SK-N-SH (cell line): ENCODE measurements at regions not wholly inside any gene's neighbourhood (a gene's known extent, or its start where the extent isn't known, plus 50 kb on each side); places are given as distances from the start of the nearest gene placed in this dataset.

Experiments
- EZH2phosphoT487 ChIP-seq: fragments of 200-600 bp; sonication (generic); IDR thresholded peaks from 2 replicates; pipeline ENCODE4 v1.6.1; 2017; ENCODE audit warnings: low read depth, mixed run types, mild to moderate bottlenecking, antibody characterized with exemption, moderate library complexity, borderline replicate concordance
- GABPA ChIP-seq: IDR thresholded peaks from 2 replicates; pipeline ENCODE4 v1.4.0; 2012; ENCODE audit warnings: low read depth, mild to moderate bottlenecking
- TCF12 ChIP-seq: IDR thresholded peaks from 2 replicates; pipeline ENCODE4 v1.4.0; 2012
- TF ChIP-seq, protein P1 (sequence below): IDR thresholded peaks from 2 replicates; pipeline ENCODE4 v1.6.1; 2012; ENCODE audit warnings: mild to moderate bottlenecking, low read depth, low read length, moderate library complexity
- TF ChIP-seq, protein P2 (sequence below): fragments of 200-600 bp; sonication (generic); IDR thresholded peaks from 2 replicates; pipeline ENCODE4 v1.6.1; 2017; ENCODE audit warnings: antibody characterized with exemption, mild to moderate bottlenecking, moderate library complexity
- TF ChIP-seq, protein P3 (sequence below): IDR thresholded peaks from 2 replicates; pipeline ENCODE4 v1.4.0; 2012; ENCODE audit warnings: low read depth

DNA sequence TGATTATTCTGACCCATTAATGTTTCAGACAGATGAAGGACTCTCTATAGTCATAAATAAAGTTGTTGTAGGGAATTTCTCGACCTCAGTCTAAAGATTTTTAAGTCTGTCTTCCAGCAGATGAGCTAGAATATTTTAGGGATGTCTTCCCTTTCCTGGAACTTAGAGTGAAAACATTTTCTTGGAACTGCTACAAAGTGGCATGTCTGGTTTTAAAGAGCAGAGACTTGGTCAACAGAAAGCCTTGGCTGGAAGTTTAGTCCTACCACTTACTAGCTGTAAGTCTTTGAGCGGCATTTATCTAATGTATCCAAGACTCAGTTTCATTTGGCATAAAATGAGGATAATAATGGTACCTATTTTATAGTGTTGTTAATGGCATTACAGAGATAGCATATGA lies 120.0 kb upstream of the TGFBR2 start:
- TF ChIP-seq, protein P1, sequence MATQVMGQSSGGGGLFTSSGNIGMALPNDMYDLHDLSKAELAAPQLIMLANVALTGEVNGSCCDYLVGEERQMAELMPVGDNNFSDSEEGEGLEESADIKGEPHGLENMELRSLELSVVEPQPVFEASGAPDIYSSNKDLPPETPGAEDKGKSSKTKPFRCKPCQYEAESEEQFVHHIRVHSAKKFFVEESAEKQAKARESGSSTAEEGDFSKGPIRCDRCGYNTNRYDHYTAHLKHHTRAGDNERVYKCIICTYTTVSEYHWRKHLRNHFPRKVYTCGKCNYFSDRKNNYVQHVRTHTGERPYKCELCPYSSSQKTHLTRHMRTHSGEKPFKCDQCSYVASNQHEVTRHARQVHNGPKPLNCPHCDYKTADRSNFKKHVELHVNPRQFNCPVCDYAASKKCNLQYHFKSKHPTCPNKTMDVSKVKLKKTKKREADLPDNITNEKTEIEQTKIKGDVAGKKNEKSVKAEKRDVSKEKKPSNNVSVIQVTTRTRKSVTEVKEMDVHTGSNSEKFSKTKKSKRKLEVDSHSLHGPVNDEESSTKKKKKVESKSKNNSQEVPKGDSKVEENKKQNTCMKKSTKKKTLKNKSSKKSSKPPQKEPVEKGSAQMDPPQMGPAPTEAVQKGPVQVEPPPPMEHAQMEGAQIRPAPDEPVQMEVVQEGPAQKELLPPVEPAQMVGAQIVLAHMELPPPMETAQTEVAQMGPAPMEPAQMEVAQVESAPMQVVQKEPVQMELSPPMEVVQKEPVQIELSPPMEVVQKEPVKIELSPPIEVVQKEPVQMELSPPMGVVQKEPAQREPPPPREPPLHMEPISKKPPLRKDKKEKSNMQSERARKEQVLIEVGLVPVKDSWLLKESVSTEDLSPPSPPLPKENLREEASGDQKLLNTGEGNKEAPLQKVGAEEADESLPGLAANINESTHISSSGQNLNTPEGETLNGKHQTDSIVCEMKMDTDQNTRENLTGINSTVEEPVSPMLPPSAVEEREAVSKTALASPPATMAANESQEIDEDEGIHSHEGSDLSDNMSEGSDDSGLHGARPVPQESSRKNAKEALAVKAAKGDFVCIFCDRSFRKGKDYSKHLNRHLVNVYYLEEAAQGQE: no peak
- no peak for TF ChIP-seq GABPA
- no peak for TF ChIP-seq EZH2phosphoT487
- TF ChIP-seq, protein P2, sequence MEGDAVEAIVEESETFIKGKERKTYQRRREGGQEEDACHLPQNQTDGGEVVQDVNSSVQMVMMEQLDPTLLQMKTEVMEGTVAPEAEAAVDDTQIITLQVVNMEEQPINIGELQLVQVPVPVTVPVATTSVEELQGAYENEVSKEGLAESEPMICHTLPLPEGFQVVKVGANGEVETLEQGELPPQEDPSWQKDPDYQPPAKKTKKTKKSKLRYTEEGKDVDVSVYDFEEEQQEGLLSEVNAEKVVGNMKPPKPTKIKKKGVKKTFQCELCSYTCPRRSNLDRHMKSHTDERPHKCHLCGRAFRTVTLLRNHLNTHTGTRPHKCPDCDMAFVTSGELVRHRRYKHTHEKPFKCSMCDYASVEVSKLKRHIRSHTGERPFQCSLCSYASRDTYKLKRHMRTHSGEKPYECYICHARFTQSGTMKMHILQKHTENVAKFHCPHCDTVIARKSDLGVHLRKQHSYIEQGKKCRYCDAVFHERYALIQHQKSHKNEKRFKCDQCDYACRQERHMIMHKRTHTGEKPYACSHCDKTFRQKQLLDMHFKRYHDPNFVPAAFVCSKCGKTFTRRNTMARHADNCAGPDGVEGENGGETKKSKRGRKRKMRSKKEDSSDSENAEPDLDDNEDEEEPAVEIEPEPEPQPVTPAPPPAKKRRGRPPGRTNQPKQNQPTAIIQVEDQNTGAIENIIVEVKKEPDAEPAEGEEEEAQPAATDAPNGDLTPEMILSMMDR: no peak
- no peak for TF ChIP-seq TCF12
- TF ChIP-seq, protein P3, sequence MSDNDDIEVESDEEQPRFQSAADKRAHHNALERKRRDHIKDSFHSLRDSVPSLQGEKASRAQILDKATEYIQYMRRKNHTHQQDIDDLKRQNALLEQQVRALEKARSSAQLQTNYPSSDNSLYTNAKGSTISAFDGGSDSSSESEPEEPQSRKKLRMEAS: no peak
